IMR-90 (cell line): ENCODE measurements at regions not wholly inside any gene's neighbourhood (a gene's known extent, or its start where the extent isn't known, plus 50 kb on each side); places are given as distances from the start of the nearest gene placed in this dataset.

ENCODE experiments used
- ATAC-seq: fragments of 200-7000 bp; cut with Tn5 transposase; 2 replicates; pipeline ENCODE4 v1.9.1; 2020; ENCODE audit warnings: low read depth, mild to moderate bottlenecking, moderate library complexity
- BruUV-seq: library from RNA; stranded (reverse); fragments of 400-500 nt; replicated peaks from 2 replicates; lab custom pipeline; 2021; lab: Mats Ljungman, UMichigan
- CTCF ChIA-PET: fragments of 300-600 bp; formaldehyde crosslinking; extraction: SDS; loops from one replicate; lab custom pipeline; 2021; ENCODE audit warnings: antibody characterized with exemption; lab: Yijun Ruan, JAX
- POLR2A ChIA-PET: fragments of 300-600 bp; sonication (Branson Sonifier 250); formaldehyde crosslinking; loops from one replicate; lab custom pipeline; 2022; ENCODE audit warnings: antibody characterized with exemption; ENCODE audit not compliant: unreplicated experiment; lab: Charles Lee
- DNase-seq: peaks from one replicate; pipeline ENCODE4 v3.0.0; 2013
- H2AFZ ChIP-seq: replicated peaks from 2 replicates; pipeline ENCODE3; 2013; ENCODE audit warnings: low read length, mild to moderate bottlenecking; ENCODE audit not compliant: poor library complexity
- H2AK5ac ChIP-seq: 2 replicates; pipeline ENCODE4 v1.6.1; 2013; ENCODE audit warnings: low read depth, low read length, inconsistent platforms
- H2AK9ac ChIP-seq: replicated peaks from 2 replicates; pipeline ENCODE3; 2013; ENCODE audit warnings: mild to moderate bottlenecking, low read depth, low read length, moderate library complexity; ENCODE audit not compliant: poor library complexity
- H2BK120ac ChIP-seq: 2 replicates; pipeline ENCODE4 v1.6.1; 2013; ENCODE audit warnings: low read depth, low read length, inconsistent platforms
- H2BK15ac ChIP-seq: 3 replicates; pipeline ENCODE4 v1.6.1; 2013; ENCODE audit warnings: low read depth, low read length, inconsistent platforms
- H2BK20ac ChIP-seq: 2 replicates; pipeline ENCODE4 v1.6.1; 2013; ENCODE audit warnings: low read depth, mild to moderate bottlenecking, inconsistent platforms, low read length, moderate library complexity
- H2BK5ac ChIP-seq: 2 replicates; pipeline ENCODE4 v1.6.1; 2013; ENCODE audit warnings: mild to moderate bottlenecking, low read depth, low read length, inconsistent platforms; ENCODE audit not compliant: poor library complexity, severe bottlenecking
- H3K14ac ChIP-seq: replicated peaks from 2 replicates; pipeline ENCODE4 v1.6.1; 2013; ENCODE audit warnings: low read depth, low read length, inconsistent platforms
- H3K18ac ChIP-seq: 2 replicates; pipeline ENCODE4 v1.6.1; 2013; ENCODE audit warnings: low read depth, low read length, control low read depth
- H3K23ac ChIP-seq: 2 replicates; pipeline ENCODE4 v1.6.1; 2013; ENCODE audit warnings: low read depth, low read length, inconsistent platforms
- H3K27ac ChIP-seq: 2 replicates; pipeline ENCODE4 v1.5.1; 2013; ENCODE audit warnings: mild to moderate bottlenecking, control low read depth, low read length; ENCODE audit not compliant: insufficient read depth
- H3K27me3 ChIP-seq: 2 replicates; pipeline ENCODE4 v1.6.1; 2013; ENCODE audit warnings: low read length; ENCODE audit not compliant: control insufficient read depth, insufficient read depth
- H3K36me3 ChIP-seq: 2 replicates; pipeline ENCODE4 v1.6.1; 2013; ENCODE audit warnings: low read length, mixed read lengths; ENCODE audit not compliant: control insufficient read depth, insufficient read depth
- H3K4ac ChIP-seq: 2 replicates; pipeline ENCODE4 v1.6.1; 2013; ENCODE audit warnings: low read depth, low read length, inconsistent platforms
- H3K4me1 ChIP-seq: 2 replicates; pipeline ENCODE4 v1.6.1; 2013; ENCODE audit warnings: low read length, mixed read lengths; ENCODE audit not compliant: control insufficient read depth, insufficient read depth
- H3K4me2 ChIP-seq: 2 replicates; pipeline ENCODE4 v1.6.1; 2013; ENCODE audit warnings: low read depth, mild to moderate bottlenecking, control low read depth, low read length, moderate library complexity
- H3K4me3 ChIP-seq: 2 replicates; pipeline ENCODE4 v1.5.1; 2013; ENCODE audit warnings: low read depth, mild to moderate bottlenecking, control low read depth, low read length, moderate library complexity; ENCODE audit not compliant: insufficient read depth
- H3K56ac ChIP-seq: 2 replicates; pipeline ENCODE4 v1.6.1; 2013; ENCODE audit warnings: low read length, inconsistent platforms; ENCODE audit not compliant: insufficient read depth; ENCODE audit errors: extremely low read depth
- H3K79me1 ChIP-seq, 2 experiments: 2 replicates each; pipeline ENCODE4 v1.6.1; 2013; ENCODE audit warnings: low read length in 2 of 2, inconsistent platforms in 1 of 2, low read depth in 1 of 2
- H3K9ac ChIP-seq: 2 replicates; pipeline ENCODE4 v1.6.1; 2013; ENCODE audit warnings: low read depth, low read length, control low read depth
- H3K9me1 ChIP-seq: 2 replicates; pipeline ENCODE4 v1.6.1; 2013; ENCODE audit warnings: low read length, inconsistent platforms; ENCODE audit not compliant: insufficient read depth
- H3K9me3 ChIP-seq: 2 replicates; pipeline ENCODE4 v1.6.1; 2013; ENCODE audit warnings: low read length; ENCODE audit not compliant: control insufficient read depth, insufficient read depth
- H4K20me1 ChIP-seq: 2 replicates; pipeline ENCODE4 v1.6.1; 2013; ENCODE audit warnings: low read length, inconsistent platforms; ENCODE audit not compliant: insufficient read depth
- H4K5ac ChIP-seq: 2 replicates; pipeline ENCODE4 v1.6.1; 2013; ENCODE audit warnings: mild to moderate bottlenecking, low read depth, low read length, control low read depth
- H4K8ac ChIP-seq, 2 experiments: 2 replicates each; pipeline ENCODE4 v1.6.1; 2013; ENCODE audit warnings: low read depth in 2 of 2, low read length in 2 of 2, control low read depth in 1 of 2, inconsistent platforms in 1 of 2
- H4K91ac ChIP-seq: 2 replicates; pipeline ENCODE4 v1.6.1; 2013; ENCODE audit warnings: low read depth, low read length, inconsistent platforms; ENCODE audit not compliant: insufficient read depth
- BHLHE40 ChIP-seq: fragments of 150-350 bp; IDR thresholded peaks from 2 replicates; pipeline ENCODE4 v1.6.1; 2016; ENCODE audit warnings: mild to moderate bottlenecking, low read depth, low read length
- CEBPB ChIP-seq: IDR thresholded peaks from 2 replicates; pipeline ENCODE4 v1.6.1; 2012; ENCODE audit warnings: low read depth, low read length, improper control_type of control experiment
- CHD1 ChIP-seq: IDR thresholded peaks from 2 replicates; pipeline ENCODE4 v1.6.1; 2012; ENCODE audit warnings: low read depth, low read length, improper control_type of control experiment
- ELK1 ChIP-seq: fragments of 150-350 bp; IDR thresholded peaks from 2 replicates; pipeline ENCODE4 v1.6.1; 2016; ENCODE audit warnings: low read depth, mild to moderate bottlenecking, low read length, moderate library complexity, borderline replicate concordance
- FOS ChIP-seq: fragments of 150-350 bp; IDR thresholded peaks from 2 replicates; pipeline ENCODE4 v1.6.1; 2016; ENCODE audit warnings: low read depth, low read length
- MAZ ChIP-seq: IDR thresholded peaks from 2 replicates; pipeline ENCODE4 v1.6.1; 2012; ENCODE audit warnings: low read depth, mild to moderate bottlenecking, low read length, improper control_type of control experiment, moderate library complexity, borderline replicate concordance
- MXI1 ChIP-seq: IDR thresholded peaks from 2 replicates; pipeline ENCODE4 v1.6.1; 2012; ENCODE audit warnings: low read depth, mild to moderate bottlenecking, low read length, moderate library complexity, borderline replicate concordance
- NFE2L2 ChIP-seq: fragments of 150-350 bp; IDR thresholded peaks from 2 replicates; pipeline ENCODE4 v1.6.1; 2016; ENCODE audit warnings: low read depth, mild to moderate bottlenecking, low read length
- POLR2A ChIP-seq: IDR thresholded peaks from 2 replicates; pipeline ENCODE4 v1.6.1; 2012; ENCODE audit warnings: mild to moderate bottlenecking, low read depth, low read length
- RAD21 ChIP-seq: IDR thresholded peaks from 2 replicates; pipeline ENCODE4 v1.6.1; 2012; ENCODE audit warnings: low read length, improper control_type of control experiment
- RCOR1 ChIP-seq: IDR thresholded peaks from 2 replicates; pipeline ENCODE4 v1.6.1; 2012; ENCODE audit warnings: mild to moderate bottlenecking, low read length, improper control_type of control experiment; ENCODE audit not compliant: insufficient replicate concordance
- SMC3 ChIP-seq: fragments of 150-350 bp; IDR thresholded peaks from 2 replicates; pipeline ENCODE4 v1.6.1; 2016; ENCODE audit warnings: low read depth, mild to moderate bottlenecking, antibody characterized with exemption, low read length, moderate library complexity
- WGBS, 2 experiments: methylation state at CpG; one replicate each; pipeline versions ENCODE4 v1.1.5 to v1.1.7; 2013; ENCODE audit warnings: missing lambda C conversion rate in 2 of 2; ENCODE audit not compliant: insufficient read length in 1 of 2; ENCODE audit errors: extremely low coverage in 2 of 2; 5-methylcytosine and 5-hydroxymethylcytosine counted together
- dilution Hi-C: fragments of 300-500 bp; cut with HindIII; formaldehyde crosslinking; loops from one replicate; pipeline ENCODE4 v1.14.3; 2018; ENCODE audit warnings: low sequenced_read_pairs; ENCODE audit not compliant: unreplicated experiment
- in situ Hi-C: fragments of 300-500 bp; cut with MboI; formaldehyde crosslinking; loops from 3 replicates; pipeline ENCODE4 v1.14.3; 2019; ENCODE audit warnings: low sequenced_read_pairs, inconsistent platforms, mixed read lengths
- intact Hi-C: fragments of 100-400 bp; cut with micrococcal nuclease; formaldehyde crosslinking; loops from 2 replicates; pipeline ENCODE4 v1.10.0; 2022
- TF ChIP-seq, protein P1 (sequence below): fragments of 150-350 bp; IDR thresholded peaks from 2 replicates; pipeline ENCODE4 v1.6.1; 2017; ENCODE audit warnings: mild to moderate bottlenecking, antibody characterized with exemption, low read length, low read depth
- TF ChIP-seq, protein P2 (sequence below): conservative IDR thresholded peaks from 2 replicates; pipeline ENCODE4 v1.5.1; 2012; ENCODE audit warnings: mild to moderate bottlenecking, low read depth, low read length, improper control_type of control experiment

- intact Hi-C loops = no loop called here
- ChIA-PET CTCF (no interaction called here), POLR2A (no interaction called here)
- in situ Hi-C loops = no loop called here
- Histone ChIP-seq H2AFZ (no peak overlapping the region), H2AK9ac (no peak overlapping the region), H2BK5ac (no peak overlapping the region), H3K14ac (no peak overlapping the region), H3K9me3 (no peaks in the 10 kb centered on the region), H3K18ac (no peak overlapping the region), H3K56ac (no peak overlapping the region), H3K27me3 (no peaks in the 10 kb centered on the region), H3K79me1 (no peaks in the 10 kb centered on the region), H3K36me3 (no peaks in the 10 kb centered on the region), H3K9me1 (peaks cover 11% of the 10 kb centered on the region; the same call in 1 of the 2 replicates), H4K91ac (no peak overlapping the region), H4K20me1 (no peaks in the 10 kb centered on the region), H2BK20ac (no peak overlapping the region; the same call in 1 of the 2 replicates), H3K4me1 (peaks cover 22% of the 10 kb centered on the region), H4K8ac (no peak overlapping the region), H2BK120ac (no peak overlapping the region), H2AK5ac (no peak overlapping the region), H3K4ac (no peak overlapping the region; the same call in 1 of the 2 replicates), H4K5ac (no peak overlapping the region), H3K23ac (no peak overlapping the region), H3K4me3 (no peak overlapping the region), H3K4me2 (no peak overlapping the region), H3K27ac (no peak overlapping the region), H3K9ac (no peak overlapping the region), H2BK15ac (no peak overlapping the region)
- TF ChIP-seq MAZ (no peak), ELK1 (no peak), POLR2A (no peak), CHD1 (no peak), BHLHE40 (no peak), SMC3 (no peak), NFE2L2 (no peak), FOS (no peak), CEBPB (no peak), RCOR1 (no peak), MXI1 (no peak), RAD21 (no peak)
- TF ChIP-seq, protein P1, sequence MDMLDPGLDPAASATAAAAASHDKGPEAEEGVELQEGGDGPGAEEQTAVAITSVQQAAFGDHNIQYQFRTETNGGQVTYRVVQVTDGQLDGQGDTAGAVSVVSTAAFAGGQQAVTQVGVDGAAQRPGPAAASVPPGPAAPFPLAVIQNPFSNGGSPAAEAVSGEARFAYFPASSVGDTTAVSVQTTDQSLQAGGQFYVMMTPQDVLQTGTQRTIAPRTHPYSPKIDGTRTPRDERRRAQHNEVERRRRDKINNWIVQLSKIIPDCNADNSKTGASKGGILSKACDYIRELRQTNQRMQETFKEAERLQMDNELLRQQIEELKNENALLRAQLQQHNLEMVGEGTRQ = no peak
- TF ChIP-seq, protein P2, sequence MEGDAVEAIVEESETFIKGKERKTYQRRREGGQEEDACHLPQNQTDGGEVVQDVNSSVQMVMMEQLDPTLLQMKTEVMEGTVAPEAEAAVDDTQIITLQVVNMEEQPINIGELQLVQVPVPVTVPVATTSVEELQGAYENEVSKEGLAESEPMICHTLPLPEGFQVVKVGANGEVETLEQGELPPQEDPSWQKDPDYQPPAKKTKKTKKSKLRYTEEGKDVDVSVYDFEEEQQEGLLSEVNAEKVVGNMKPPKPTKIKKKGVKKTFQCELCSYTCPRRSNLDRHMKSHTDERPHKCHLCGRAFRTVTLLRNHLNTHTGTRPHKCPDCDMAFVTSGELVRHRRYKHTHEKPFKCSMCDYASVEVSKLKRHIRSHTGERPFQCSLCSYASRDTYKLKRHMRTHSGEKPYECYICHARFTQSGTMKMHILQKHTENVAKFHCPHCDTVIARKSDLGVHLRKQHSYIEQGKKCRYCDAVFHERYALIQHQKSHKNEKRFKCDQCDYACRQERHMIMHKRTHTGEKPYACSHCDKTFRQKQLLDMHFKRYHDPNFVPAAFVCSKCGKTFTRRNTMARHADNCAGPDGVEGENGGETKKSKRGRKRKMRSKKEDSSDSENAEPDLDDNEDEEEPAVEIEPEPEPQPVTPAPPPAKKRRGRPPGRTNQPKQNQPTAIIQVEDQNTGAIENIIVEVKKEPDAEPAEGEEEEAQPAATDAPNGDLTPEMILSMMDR = no peak
- BruUV-seq = no TSS peak
- DNase-seq = no peak
- dilution Hi-C loops = no loop called here
- WGBS, 2 experiments = 87% methylated on average over 3 of the region's 11 CpGs; no CpG with 5 or more reads in 1 of the 2 experiments
- ATAC-seq = no peak
Measured at GRCh38 chr6:43969158-43969981, 157.9 kb downstream of the MRPL14 start.
